ENCODE measurements at regions not wholly inside any gene's neighbourhood (a gene's known extent, or its start where the extent isn't known, plus 50 kb on each side); places are given as distances from the start of the nearest gene placed in this dataset.

DNA sequence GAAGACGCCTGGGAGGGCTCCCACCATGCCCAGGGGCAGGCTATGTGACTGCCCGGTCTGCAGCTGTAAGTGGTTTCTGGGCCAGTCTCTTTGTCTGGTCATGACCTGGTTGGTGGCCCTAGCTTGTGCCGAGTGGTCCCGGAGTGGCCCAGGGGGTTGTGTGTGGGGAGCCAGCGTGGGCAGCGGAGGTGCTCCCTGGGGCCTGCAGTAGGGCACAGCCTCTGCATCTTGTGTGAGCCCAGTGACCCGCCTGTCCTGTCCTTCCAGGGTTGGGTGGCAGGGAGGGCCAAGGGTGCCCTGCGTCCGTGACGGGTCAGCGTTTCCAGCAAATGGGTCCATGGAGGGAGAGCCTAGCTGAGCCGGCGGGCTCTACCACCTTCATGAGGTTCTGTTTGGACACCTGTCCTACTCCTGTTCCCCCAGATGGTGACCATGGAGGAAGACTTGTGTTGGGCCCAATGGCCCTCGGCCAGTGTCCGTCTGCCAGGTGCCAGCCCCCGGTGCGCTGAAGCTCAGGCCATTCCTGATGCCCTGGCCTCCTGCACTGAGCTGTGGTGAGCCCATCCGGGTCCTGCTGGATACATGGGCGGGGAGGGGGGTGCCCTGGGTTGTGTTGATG is 215.4 kb downstream of the SNRPN start:
- DNase-seq (peak in 2 of 4 donors; percentile 19 to 79), ATAC-seq (no peak)

DNA sequence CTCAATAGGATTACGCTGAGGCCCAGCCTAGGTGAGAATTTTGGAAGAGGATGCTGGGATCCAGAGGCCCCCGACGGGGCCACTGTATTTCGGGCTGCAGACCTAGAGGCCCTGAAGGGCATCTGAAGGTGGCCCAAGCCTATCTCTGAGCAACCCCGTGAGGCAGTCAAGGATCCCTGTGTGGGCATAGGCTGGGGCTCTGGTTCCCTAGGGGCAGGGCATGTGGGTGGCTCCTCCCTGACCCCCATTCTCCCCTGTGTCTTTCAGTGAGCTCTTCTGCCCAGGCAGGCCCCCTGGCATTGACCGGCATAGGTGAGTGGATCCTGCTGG is 216.0 kb downstream of the SNRPN start:
- Histone ChIP-seq H3K9me3 (peaks cover 0 to 72% of the 10 kb centered on the region in 2 donors), H3K27me3 (no peaks in the 10 kb centered on the region), H3K27ac (no peak overlapping the region), H3K4me1 (no peaks in the 10 kb centered on the region), H3K36me3 (no peaks in the 10 kb centered on the region), H3K4me3 (no peak overlapping the region)
- DNase-seq (peak in 1 of 4 donors; percentile 25), ATAC-seq (no peak)
- TF ChIP-seq, protein P1, sequence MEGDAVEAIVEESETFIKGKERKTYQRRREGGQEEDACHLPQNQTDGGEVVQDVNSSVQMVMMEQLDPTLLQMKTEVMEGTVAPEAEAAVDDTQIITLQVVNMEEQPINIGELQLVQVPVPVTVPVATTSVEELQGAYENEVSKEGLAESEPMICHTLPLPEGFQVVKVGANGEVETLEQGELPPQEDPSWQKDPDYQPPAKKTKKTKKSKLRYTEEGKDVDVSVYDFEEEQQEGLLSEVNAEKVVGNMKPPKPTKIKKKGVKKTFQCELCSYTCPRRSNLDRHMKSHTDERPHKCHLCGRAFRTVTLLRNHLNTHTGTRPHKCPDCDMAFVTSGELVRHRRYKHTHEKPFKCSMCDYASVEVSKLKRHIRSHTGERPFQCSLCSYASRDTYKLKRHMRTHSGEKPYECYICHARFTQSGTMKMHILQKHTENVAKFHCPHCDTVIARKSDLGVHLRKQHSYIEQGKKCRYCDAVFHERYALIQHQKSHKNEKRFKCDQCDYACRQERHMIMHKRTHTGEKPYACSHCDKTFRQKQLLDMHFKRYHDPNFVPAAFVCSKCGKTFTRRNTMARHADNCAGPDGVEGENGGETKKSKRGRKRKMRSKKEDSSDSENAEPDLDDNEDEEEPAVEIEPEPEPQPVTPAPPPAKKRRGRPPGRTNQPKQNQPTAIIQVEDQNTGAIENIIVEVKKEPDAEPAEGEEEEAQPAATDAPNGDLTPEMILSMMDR (IDR thresholded peaks at IDR 0.05) = no peak
- intact Hi-C loops (cut with DNase I) = no loop called here

More for the DNA sequence above, 215.4 kb downstream of the SNRPN start:
- Histone ChIP-seq H3K4me1 (no peaks in the 10 kb centered on the region), H3K9me3 (peaks cover 0 to 71% of the 10 kb centered on the region in 2 donors), H3K27ac (no peak overlapping the region), H3K4me3 (no peak overlapping the region), H3K27me3 (no peaks in the 10 kb centered on the region), H3K36me3 (no peaks in the 10 kb centered on the region)
- TF ChIP-seq, protein P1 (IDR thresholded peaks at IDR 0.05) = no peak
- intact Hi-C loops (cut with DNase I) = no loop called here

DNA sequence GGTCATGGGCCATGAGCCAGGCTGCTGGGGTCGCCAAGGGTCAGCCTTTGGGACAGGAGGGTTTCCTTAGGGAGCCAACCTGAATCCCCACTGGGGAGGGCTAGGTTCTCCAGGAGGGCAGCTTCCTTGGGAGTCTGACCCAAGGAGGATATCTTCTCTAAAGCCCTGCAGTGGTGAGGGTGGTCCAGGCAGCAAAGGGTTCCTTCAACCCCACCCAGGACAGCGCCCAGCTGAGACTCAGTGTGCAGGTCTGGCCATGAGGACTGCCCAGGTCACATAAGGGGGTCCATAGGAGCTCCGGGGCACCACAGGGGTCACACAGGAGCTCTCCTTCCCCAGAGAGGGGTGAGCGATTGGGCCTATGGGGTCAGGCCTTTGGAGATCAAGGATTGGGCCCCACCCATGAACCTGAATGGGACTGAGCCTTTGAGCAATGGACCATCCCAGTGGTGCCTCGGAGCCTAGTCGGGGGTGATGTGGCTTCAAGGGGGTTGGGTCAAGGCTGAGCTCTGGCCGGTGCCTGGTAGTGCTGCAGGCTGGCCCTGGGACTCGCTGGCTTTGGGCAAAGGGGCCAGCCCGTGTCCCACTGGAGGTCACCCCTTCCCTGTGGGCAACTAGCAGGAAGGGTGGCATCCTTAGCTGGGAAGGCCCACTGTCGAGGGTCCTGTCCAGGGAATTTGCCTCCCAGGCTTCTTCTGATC is 216.5 kb downstream of the SNRPN start:
- no peaks in the 10 kb centered on the region for H3K4me1 ChIP-seq
- ATAC-seq (no peak), DNase-seq (peak in 1 of 4 donors; percentile 47)
- H3K9me3 ChIP-seq = peaks cover 0 to 73% of the 10 kb centered on the region in 2 donors
- H3K27ac ChIP-seq = no peak overlapping the region
- H3K36me3 ChIP-seq = no peaks in the 10 kb centered on the region
- no peaks in the 10 kb centered on the region for H3K27me3 ChIP-seq
- TF ChIP-seq, protein P1 (IDR thresholded peaks at IDR 0.05) = no peak
- intact Hi-C loops (cut with DNase I) = no loop called here
- H3K4me3 ChIP-seq = no peak overlapping the region

DNA sequence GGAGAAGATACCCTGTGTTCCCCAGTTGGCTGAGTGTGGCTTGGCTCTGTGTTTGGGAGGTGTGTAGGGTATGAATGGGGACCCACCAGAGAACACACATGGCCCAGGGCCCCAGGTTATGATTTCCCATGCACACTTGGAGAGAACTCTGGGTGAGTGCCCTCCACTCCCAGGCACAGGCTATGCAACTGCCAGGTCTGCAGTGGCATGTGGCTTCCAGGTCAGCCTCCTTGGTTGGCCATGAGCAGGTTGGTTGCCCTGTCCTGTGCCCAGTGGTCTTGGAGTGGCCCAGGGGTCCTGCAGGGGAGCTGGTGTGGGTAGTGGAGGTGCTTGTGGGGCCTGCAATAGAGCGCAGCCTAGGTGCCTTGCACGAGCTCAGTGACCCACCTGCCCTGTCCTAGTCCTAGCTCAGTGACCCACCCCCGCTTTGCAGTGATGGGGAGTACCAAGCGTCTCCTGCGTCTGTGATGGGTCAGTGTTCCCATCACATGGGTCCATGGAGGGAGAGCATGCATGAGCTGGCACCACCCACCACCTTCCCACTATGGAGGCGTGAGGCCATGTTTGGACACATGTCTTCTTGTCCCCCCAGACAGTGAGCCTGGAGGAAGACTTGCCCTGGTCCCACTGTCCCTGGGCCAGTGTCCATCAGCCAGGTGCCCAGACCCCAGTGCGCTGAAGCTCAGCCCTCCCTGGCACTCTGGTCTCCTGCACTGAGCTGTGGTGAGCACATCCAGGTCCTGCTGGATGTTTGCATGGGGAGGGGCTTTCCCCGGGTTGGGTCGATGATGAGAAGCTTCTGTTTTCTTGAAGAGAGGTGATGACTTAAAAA is 217.3 kb downstream of the SNRPN start:
- TF ChIP-seq, protein P1 (IDR thresholded peaks at IDR 0.05) = no peak
- DNase-seq (peak in 2 of 4 donors; percentile 16 to 34), ATAC-seq (no peak)
- peaks cover 0 to 81% of the 10 kb centered on the region in 2 donors for H3K9me3 ChIP-seq
- H3K4me1 ChIP-seq = no peaks in the 10 kb centered on the region
- intact Hi-C loops (cut with DNase I) = no loop called here
- no peaks in the 10 kb centered on the region for H3K27me3 ChIP-seq
- no peak overlapping the region for H3K4me3 ChIP-seq
- H3K27ac ChIP-seq = no peak overlapping the region
- H3K36me3 ChIP-seq = no peaks in the 10 kb centered on the region

DNA sequence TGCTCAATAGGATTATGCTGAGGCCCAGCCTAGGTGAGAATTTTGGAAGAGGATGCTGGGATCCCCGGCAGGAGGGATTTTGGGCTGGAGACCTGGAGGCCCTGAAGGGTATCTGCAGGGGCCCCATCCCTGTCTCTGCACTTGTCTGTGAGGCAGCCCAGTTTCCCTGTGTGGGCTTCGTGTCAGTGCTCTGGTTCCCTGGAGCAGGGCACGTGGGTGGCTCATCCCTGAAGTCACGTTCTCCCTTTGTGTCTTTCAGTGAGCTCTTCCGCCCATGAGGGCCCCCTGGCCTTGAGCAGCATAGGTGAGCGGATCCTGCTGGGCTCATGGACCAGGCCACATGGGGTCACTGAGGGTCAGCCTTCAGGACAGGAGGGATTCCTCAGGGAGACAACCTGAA is 217.9 kb downstream of the SNRPN start:
- Histone ChIP-seq H3K9me3 (peaks cover 0 to 87% of the 10 kb centered on the region in 2 donors), H3K4me3 (no peak overlapping the region), H3K27ac (no peak overlapping the region), H3K4me1 (no peaks in the 10 kb centered on the region), H3K27me3 (no peaks in the 10 kb centered on the region), H3K36me3 (no peaks in the 10 kb centered on the region)
- TF ChIP-seq, protein P1 (IDR thresholded peaks at IDR 0.05) = no peak
- peak in 1 of 4 donors; percentile 25 for DNase-seq
- intact Hi-C loops (cut with DNase I) = no loop called here
- no peak for ATAC-seq
